GM19240 (cell line): ENCODE measurements at regions not wholly inside any gene's neighbourhood (a gene's known extent, or its start where the extent isn't known, plus 50 kb on each side); places are given as distances from the start of the nearest gene placed in this dataset.
"Not testable (repeated sequence)": the region's sequence is repeated elsewhere in the genome, so short reads cannot be mapped to it uniquely, and the experiment has no call there.

Experiments
- DNase-seq: peaks from one replicate; pipeline ENCODE4 v3.0.0; 2011; ENCODE audit warnings: low spot score; ENCODE audit not compliant: insufficient read length

DNA sequence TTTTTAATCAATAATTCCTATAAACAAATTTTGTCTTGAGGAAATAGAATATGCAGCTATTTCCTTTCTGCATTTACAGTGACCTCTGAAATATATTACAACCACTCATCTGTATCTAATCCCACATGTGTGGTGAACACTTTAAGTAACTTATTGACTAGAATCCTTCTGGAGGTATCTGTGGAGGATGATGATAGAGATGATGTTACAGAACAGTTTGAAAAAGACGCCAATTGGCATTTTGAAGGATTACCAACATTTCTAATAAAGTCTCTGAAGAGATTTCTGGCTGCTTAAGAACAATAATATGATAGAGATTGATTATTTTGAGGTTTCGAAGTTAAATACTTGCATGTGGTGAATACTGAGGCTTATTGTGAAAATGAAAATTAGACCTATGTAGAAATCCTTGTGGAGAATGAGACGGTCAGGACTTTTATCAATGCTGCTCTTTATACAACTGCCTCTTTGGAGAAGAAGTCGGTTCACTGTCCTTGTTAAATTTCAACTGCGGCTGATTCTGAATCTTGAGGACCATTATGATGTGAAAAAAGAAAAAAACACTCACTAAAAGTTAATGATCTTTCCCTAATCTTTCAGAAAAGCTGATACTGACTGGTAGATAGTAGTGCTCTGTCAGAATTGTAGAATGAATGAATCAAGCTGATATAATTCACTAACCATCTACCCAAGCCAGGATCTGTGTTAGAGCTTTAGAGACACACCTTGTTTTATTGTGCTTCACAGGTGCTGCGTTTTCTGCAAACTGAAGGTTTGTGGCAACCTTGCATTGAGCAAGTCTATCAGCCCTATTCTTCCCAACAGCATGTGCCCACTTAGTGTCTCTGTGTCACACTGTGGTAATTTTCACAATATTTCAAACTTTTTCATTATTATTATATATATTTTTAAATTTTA, 204.7 kb downstream of the SPRY1 start:
- no peak for DNase-seq

- DNase-seq = no peak
Observed at GRCh38 chr4:123602007-123602406, 205.4 kb downstream of the SPRY1 start.

GRCh38 chr4:123603165-123603564, 206.6 kb downstream of the SPRY1 start:
- DNase-seq = no peak

- DNase-seq = not testable (repeated sequence)
Observed at GRCh38 chr4:123605797-123606196, 209.2 kb downstream of the SPRY1 start.

DNA sequence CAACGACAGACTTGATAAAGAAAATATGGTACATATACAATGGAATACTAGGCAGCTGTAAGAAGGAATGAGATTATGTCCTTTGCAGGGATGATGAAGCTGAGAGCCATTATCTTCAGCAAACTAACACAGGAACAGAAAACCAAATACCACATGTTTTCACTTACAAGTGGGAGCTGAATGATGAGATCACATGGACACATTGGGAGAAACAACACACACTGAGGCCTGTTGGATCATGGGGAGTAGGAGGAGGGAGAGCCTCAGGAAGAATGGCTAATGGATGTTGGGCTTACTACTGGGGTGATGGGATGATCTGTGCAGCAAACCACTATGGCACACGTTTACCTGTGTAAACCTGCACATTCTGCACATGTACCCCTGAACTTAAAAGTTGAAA, 209.7 kb downstream of the SPRY1 start:
- DNase-seq = no peak

GRCh38 chr4:123606946-123607542, 210.4 kb downstream of the SPRY1 start:
- no peak for DNase-seq

- DNase-seq = no peak
Observed at GRCh38 chr4:123609829-123610228, 213.2 kb downstream of the SPRY1 start.

GRCh38 chr4:123613586-123614344, 217.2 kb downstream of the SPRY1 start:
- no peak for DNase-seq

DNA sequence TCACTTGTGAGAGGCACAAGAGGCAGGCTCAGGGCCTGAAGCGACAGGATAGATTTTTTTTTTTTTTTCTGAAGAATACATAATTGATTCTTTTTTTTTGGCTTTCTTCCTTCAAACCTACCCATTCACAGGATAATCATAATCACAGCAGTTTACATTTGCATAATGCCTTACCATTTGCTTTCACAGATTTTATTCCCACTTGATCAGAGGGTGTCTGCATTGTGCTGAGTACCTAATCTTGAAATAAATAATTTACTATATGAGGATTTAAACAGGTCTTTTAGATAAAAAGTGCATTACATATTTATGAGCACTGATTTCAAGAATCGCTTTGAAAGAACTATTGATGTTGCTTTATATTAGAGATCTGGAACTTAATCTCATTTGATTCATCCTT, 219.3 kb downstream of the SPRY1 start:
- DNase-seq = no peak

GRCh38 chr4:123616951-123617461, 220.4 kb downstream of the SPRY1 start:
- no peak for DNase-seq

DNA sequence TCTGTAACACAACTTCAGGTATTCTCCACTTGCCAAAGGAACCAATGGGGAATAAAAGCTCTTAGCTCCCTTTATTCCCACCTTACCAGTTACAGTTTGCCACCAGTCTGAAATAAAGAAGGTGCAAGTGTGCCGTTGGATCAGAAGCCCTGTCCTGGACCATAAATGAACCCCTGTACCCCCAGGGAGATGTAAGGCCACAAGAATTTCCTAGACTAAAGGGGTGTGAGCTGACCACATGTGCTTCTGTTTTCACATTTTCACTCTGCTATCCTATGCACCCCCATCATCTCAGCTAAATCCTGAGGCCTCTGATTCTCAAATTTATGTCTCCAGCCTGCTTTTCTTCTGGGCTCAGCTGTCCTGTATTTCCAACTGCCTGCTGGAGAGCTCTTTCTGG, 221.2 kb downstream of the SPRY1 start:
- no peak for DNase-seq

GRCh38 chr4:123618606-123619005, 222.0 kb downstream of the SPRY1 start:
- DNase-seq = no peak

DNA sequence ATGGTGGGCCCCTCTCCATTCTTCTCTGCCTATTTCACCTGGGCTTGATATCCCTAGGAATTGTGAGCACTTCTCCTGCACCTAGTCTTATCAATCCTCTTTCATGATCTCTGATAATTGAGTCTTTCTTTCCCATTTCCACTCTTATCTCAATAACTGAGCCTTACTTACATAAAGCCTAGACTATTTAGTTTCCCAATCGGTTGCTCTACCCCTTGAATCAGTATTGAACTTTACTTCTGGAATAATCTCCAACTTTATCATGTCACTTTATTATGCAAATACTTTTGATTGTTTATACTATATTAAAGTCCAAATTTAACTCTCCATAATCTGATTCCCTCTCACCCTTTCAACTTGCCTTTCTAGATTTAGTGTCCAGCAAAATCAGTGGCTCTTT, 222.7 kb downstream of the SPRY1 start:
- no peak for DNase-seq

- DNase-seq = no peak
Observed at GRCh38 chr4:123619895-123620294, 223.3 kb downstream of the SPRY1 start.

DNA sequence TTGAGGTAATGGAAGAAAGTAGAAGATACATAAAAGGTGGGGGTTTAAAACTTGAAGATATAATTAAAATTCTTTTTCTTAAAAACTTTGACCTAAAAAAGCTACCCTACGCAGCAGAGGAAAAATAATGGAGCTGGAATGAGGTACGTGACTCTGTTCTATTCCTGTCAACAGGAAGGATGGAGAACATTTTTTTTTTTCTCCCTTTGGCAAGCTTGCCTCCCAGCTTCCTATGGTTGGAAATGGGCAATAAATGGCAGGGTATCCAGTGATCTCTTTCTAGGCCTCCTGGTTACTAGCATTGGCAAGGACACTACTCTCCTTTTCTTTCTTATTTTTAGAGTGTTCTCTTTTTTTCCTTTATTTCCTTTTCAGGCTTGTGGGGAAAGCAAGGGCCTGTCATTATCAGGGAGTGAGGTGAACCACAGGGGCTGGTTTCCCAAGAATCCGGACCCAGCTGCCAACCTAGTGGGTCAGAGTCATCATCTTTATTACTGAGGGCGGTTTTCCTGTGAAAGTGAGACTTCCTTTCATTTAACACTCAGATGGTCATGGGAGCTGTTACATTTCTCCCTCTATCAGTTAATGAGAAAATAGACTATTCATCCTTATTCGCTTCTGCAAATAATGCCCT, 224.6 kb downstream of the SPRY1 start:
- DNase-seq = no peak

GRCh38 chr4:123622572-123622971, 226.0 kb downstream of the SPRY1 start:
- no peak for DNase-seq

- no peak for DNase-seq
Observed at GRCh38 chr4:123623611-123624010, 227.0 kb downstream of the SPRY1 start.

- no peak for DNase-seq
Observed at GRCh38 chr4:123624959-123625358, 228.4 kb downstream of the SPRY1 start.

DNA sequence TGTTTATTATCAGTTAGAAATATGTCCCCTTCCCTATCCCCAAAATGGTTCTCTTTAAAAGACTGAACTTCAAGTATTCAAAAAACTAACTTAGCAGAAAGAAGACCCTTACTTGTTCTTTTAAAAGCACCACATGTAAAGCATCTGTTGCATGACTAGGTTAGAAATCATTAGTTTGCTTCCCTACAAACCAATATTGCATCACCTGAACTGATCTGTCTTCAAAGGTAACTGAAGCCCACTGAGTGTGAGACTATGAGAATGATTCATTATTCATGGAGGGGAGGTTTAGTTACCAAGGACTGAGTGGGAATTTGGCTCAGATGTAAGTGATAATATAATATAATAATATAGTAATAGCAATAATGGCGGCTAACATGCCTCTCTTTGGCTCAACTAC, 231.7 kb downstream of the SPRY1 start:
- no peak for DNase-seq

GRCh38 chr4:123631786-123632692, 235.4 kb downstream of the SPRY1 start:
- no peak for DNase-seq

DNA sequence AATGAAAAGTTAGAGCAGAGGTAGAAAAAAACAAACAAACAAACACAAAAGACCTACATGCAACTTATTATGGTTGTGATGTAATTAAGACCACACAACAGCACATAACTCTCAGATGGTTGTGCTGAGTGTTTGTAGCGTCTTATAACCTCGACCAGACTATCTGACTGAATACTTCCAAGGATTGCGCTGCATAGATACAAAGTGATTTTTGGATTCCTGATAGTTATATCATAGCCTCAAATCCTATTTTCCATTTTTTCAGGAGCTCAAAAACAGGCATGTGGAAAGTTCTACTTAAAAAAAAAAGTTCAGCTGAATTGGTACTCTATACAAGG, 236.1 kb downstream of the SPRY1 start:
- DNase-seq = no peak
